Osteocyte (in vitro differentiated cells): ENCODE measurements at regions not wholly inside any gene's neighbourhood (a gene's known extent, or its start where the extent isn't known, plus 50 kb on each side); places are given as distances from the start of the nearest gene placed in this dataset.

Experiments
- DNase-seq: peaks from one replicate; pipeline ENCODE4 v3.0.0; 2021; ENCODE audit warnings: mixed read lengths; ENCODE audit not compliant: unreplicated experiment; ENCODE audit errors: extremely low spot score
- H3K27ac Mint-ChIP-seq: one replicate; pipeline ENCODE4 v1.8.0; 2021; ENCODE audit warnings: mild to moderate bottlenecking, mixed read lengths; ENCODE audit not compliant: unreplicated experiment
- H3K27me3 Mint-ChIP-seq: one replicate; pipeline ENCODE4 v1.8.0; 2021; ENCODE audit warnings: mixed read lengths; ENCODE audit not compliant: unreplicated experiment
- H3K36me3 Mint-ChIP-seq: one replicate; pipeline ENCODE4 v1.8.0; 2021; ENCODE audit warnings: mixed read lengths; ENCODE audit not compliant: unreplicated experiment
- H3K4me1 Mint-ChIP-seq: one replicate; pipeline ENCODE4 v1.8.0; 2021; ENCODE audit warnings: mixed read lengths; ENCODE audit not compliant: unreplicated experiment
- H3K4me3 Mint-ChIP-seq: one replicate; pipeline ENCODE4 v1.8.0; 2021; ENCODE audit warnings: mild to moderate bottlenecking, moderate library complexity, mixed read lengths; ENCODE audit not compliant: unreplicated experiment
- H3K9me3 Mint-ChIP-seq: one replicate; pipeline ENCODE4 v1.8.0; 2021; ENCODE audit warnings: mixed read lengths; ENCODE audit not compliant: unreplicated experiment
- TF ChIP-seq, protein P1 (sequence below): fragments of 200-600 bp; sonication (generic); IDR thresholded peaks from 2 replicates; pipeline ENCODE4 v1.5.0; 2021; ENCODE audit warnings: antibody characterized with exemption, mild to moderate bottlenecking, moderate library complexity

DNA sequence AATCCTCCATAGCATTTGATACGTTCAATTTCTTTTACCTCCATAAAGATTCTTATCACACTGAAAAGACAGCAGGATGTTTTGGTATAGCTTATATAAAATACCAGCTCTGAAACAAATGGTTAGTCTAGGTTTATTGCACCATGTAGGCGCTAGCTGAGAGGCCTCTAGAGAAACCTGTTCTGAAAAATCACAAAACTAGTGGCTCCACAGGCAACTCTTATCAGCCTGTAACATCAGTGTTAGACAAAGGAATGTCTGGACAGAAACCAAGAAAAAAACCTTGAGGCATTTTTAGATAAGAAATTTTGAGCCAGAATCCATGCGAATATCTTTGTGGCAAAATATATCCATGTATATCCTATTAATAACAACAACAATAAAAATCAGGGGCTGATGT lies 440.4 kb upstream of the MAP2 start:
- H3K4me3 Mint-ChIP-seq, result no peak overlapping the region
- DNase-seq, result no peak
- H3K27ac Mint-ChIP-seq, result no peak overlapping the region
- H3K9me3 Mint-ChIP-seq, result no peaks in the 10 kb centered on the region
- no peaks in the 10 kb centered on the region for H3K36me3 Mint-ChIP-seq
- no peaks in the 10 kb centered on the region for H3K27me3 Mint-ChIP-seq
- TF ChIP-seq, protein P1, sequence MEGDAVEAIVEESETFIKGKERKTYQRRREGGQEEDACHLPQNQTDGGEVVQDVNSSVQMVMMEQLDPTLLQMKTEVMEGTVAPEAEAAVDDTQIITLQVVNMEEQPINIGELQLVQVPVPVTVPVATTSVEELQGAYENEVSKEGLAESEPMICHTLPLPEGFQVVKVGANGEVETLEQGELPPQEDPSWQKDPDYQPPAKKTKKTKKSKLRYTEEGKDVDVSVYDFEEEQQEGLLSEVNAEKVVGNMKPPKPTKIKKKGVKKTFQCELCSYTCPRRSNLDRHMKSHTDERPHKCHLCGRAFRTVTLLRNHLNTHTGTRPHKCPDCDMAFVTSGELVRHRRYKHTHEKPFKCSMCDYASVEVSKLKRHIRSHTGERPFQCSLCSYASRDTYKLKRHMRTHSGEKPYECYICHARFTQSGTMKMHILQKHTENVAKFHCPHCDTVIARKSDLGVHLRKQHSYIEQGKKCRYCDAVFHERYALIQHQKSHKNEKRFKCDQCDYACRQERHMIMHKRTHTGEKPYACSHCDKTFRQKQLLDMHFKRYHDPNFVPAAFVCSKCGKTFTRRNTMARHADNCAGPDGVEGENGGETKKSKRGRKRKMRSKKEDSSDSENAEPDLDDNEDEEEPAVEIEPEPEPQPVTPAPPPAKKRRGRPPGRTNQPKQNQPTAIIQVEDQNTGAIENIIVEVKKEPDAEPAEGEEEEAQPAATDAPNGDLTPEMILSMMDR, result no peak
- H3K4me1 Mint-ChIP-seq, result no peaks in the 10 kb centered on the region

- DNase-seq, result no peak
- Mint-ChIP-seq H3K27me3 (no peaks in the 10 kb centered on the region), H3K4me3 (no peak overlapping the region), H3K4me1 (no peaks in the 10 kb centered on the region), H3K27ac (no peak overlapping the region), H3K36me3 (no peaks in the 10 kb centered on the region), H3K9me3 (peaks cover 1% of the 10 kb centered on the region)
- TF ChIP-seq, protein P1, result no peak
Measured at GRCh38 chr2:208984376-208985090, 439.3 kb upstream of the MAP2 start.

DNA sequence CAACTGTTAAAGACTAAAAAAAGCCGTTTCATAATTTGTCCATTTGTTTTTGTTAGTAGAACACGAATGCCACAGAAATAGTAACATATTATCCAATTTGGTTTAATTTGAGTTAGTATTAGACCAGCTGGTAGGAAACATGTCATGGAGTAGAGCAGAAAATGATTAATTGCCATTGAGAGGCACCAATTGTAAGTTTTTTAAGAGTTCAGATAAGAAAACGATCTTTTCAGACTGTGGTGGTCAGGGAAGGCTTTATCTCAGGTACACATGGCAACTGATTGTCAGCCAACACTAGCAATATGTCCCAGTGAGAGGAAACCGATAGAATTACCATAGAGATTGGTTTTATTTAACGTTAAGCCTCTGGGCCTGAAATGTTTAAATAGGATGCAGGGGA lies 438.2 kb upstream of the MAP2 start:
- H3K27ac Mint-ChIP-seq, result no peak overlapping the region
- no peak for DNase-seq
- no peaks in the 10 kb centered on the region for H3K36me3 Mint-ChIP-seq
- H3K4me3 Mint-ChIP-seq, result no peak overlapping the region
- no peaks in the 10 kb centered on the region for H3K4me1 Mint-ChIP-seq
- TF ChIP-seq, protein P1, result no peak
- peaks cover 6% of the 10 kb centered on the region for H3K9me3 Mint-ChIP-seq
- no peaks in the 10 kb centered on the region for H3K27me3 Mint-ChIP-seq

- no peaks in the 10 kb centered on the region for H3K4me1 Mint-ChIP-seq
- no peaks in the 10 kb centered on the region for H3K27me3 Mint-ChIP-seq
- DNase-seq, result no peak
- H3K27ac Mint-ChIP-seq, result no peak overlapping the region
- H3K4me3 Mint-ChIP-seq, result no peak overlapping the region
- no peaks in the 10 kb centered on the region for H3K36me3 Mint-ChIP-seq
- TF ChIP-seq, protein P1, result no peak
- H3K9me3 Mint-ChIP-seq, result peaks cover 14% of the 10 kb centered on the region
Measured at GRCh38 chr2:208990716-208991115, 433.1 kb upstream of the MAP2 start.

- DNase-seq, result no peak
- no peaks in the 10 kb centered on the region for H3K4me1 Mint-ChIP-seq
- TF ChIP-seq, protein P1, result no peak
- peaks cover 24% of the 10 kb centered on the region for H3K9me3 Mint-ChIP-seq
- no peak overlapping the region for H3K27ac Mint-ChIP-seq
- no peak overlapping the region for H3K4me3 Mint-ChIP-seq
- H3K36me3 Mint-ChIP-seq, result no peaks in the 10 kb centered on the region
- no peaks in the 10 kb centered on the region for H3K27me3 Mint-ChIP-seq
Measured at GRCh38 chr2:208999911-209000310, 423.9 kb upstream of the MAP2 start.
